Keratinocyte (primary cell): ENCODE measurements at regions not wholly inside any gene's neighbourhood (a gene's known extent, or its start where the extent isn't known, plus 50 kb on each side); places are given as distances from the start of the nearest gene placed in this dataset.

Source experiments
- DNase-seq: peaks from one replicate; pipeline ENCODE4 v3.0.0-alpha.2; 2011; ENCODE audit warnings: low read depth, missing footprints, low spot score
- FAIRE-seq: peaks from 2 replicates; lab custom pipeline; 2011; peaks lifted over from hg19 to GRCh38; lab: Jason Lieb, UNC
- H2AFZ ChIP-seq: 2 replicates; pipeline ENCODE4 v1.6.0; 2012; ENCODE audit warnings: low read length, control low read depth, inconsistent platforms; ENCODE audit not compliant: control insufficient read depth
- H3K27ac ChIP-seq: 2 replicates; pipeline ENCODE4 v1.5.1; 2011; ENCODE audit warnings: low read length; ENCODE audit not compliant: control insufficient read depth, insufficient read depth
- H3K27me3 ChIP-seq: 3 replicates; pipeline ENCODE4 v1.6.0; 2011; ENCODE audit warnings: low read length; ENCODE audit not compliant: control insufficient read depth, insufficient read depth; ENCODE audit errors: extremely low read depth
- H3K36me3 ChIP-seq, 2 experiments: 2 replicates in 1 of 2; 3 replicates in 1 of 2; pipeline ENCODE4 v1.5.1; 2011; ENCODE audit warnings: low read length in 2 of 2, mild to moderate bottlenecking in 1 of 2; ENCODE audit not compliant: control insufficient read depth in 2 of 2, insufficient read depth in 2 of 2; ENCODE audit errors: extremely low read depth in 1 of 2
- H3K4me1 ChIP-seq: 3 replicates; pipeline ENCODE4 v1.5.1; 2011; ENCODE audit warnings: low read length; ENCODE audit not compliant: control insufficient read depth, insufficient read depth; ENCODE audit errors: extremely low read depth
- H3K4me2 ChIP-seq: 3 replicates; pipeline ENCODE4 v1.6.0; 2011; ENCODE audit warnings: low read depth, low read length; ENCODE audit not compliant: control insufficient read depth, insufficient read depth; ENCODE audit errors: extremely low read depth
- H3K4me3 ChIP-seq, 3 experiments: fragments of 200-600 bp in 1 of 3; sonication (generic) in 1 of 3; 2 replicates in 2 of 3; 3 replicates in 1 of 3; pipeline ENCODE4 v1.5.1; 2011 to 2016; ENCODE audit warnings: low read length in 3 of 3, mild to moderate bottlenecking in 3 of 3, control low read depth in 2 of 3, inconsistent platforms in 1 of 3, low read depth in 1 of 3, mixed read lengths in 1 of 3, mixed run types in 1 of 3, moderate library complexity in 1 of 3; ENCODE audit not compliant: control insufficient read depth in 2 of 3, insufficient read depth in 2 of 3; ENCODE audit errors: extremely low read depth in 1 of 3
- H3K79me2 ChIP-seq: 2 replicates; pipeline ENCODE4 v1.6.0; 2012; ENCODE audit warnings: low read length; ENCODE audit not compliant: control insufficient read depth, insufficient read depth
- H3K9ac ChIP-seq: 3 replicates; pipeline ENCODE4 v1.6.0; 2011; ENCODE audit warnings: low read length; ENCODE audit not compliant: control insufficient read depth, insufficient read depth; ENCODE audit errors: extremely low read depth
- H3K9me1 ChIP-seq: 3 replicates; pipeline ENCODE4 v1.6.0; 2011; ENCODE audit warnings: low read length; ENCODE audit not compliant: control insufficient read depth, insufficient read depth; ENCODE audit errors: extremely low read depth
- H3K9me3 ChIP-seq: 2 replicates; pipeline ENCODE4 v1.5.1; 2012; ENCODE audit warnings: low read depth, low read length; ENCODE audit not compliant: control insufficient read depth
- H4K20me1 ChIP-seq: 3 replicates; pipeline ENCODE4 v1.6.0; 2011; ENCODE audit warnings: low read length; ENCODE audit not compliant: control insufficient read depth, insufficient read depth; ENCODE audit errors: extremely low read depth
- CTCF ChIP-seq, 3 experiments: IDR thresholded peaks in 1 of 3; conservative IDR thresholded peaks in 1 of 3; optimal IDR thresholded peaks in 1 of 3; 2 replicates in 2 of 3; 3 replicates in 1 of 3; pipeline versions ENCODE3 to v1.5.1; 2011; ENCODE audit warnings: low read length in 3 of 3, mild to moderate bottlenecking in 3 of 3, moderate library complexity in 2 of 3, control low read depth in 1 of 3, inconsistent platforms in 1 of 3; ENCODE audit not compliant: insufficient read depth in 2 of 3; ENCODE audit errors: extremely low read depth in 1 of 3
- EZH2 ChIP-seq: IDR thresholded peaks from one replicate; pipeline ENCODE4 v1.6.1; 2012; ENCODE audit warnings: inconsistent platforms, mild to moderate bottlenecking, low read length, moderate library complexity
- dilution Hi-C: fragments of 300-500 bp; cut with MboI; formaldehyde crosslinking; loops from one replicate; pipeline ENCODE4 v1.7.0; 2020; ENCODE audit warnings: low sequenced_read_pairs; ENCODE audit not compliant: extremely low pct_ligation_motif_present

GRCh38 chr10:80713398-80713928, 175.8 kb downstream of the SH2D4B start:
- Histone ChIP-seq H3K27ac (no peak overlapping the region), H3K36me3 (no peaks in the 10 kb centered on the region), H3K9ac (no peak overlapping the region), H2AFZ (no peak overlapping the region), H3K9me3 (no peaks in the 10 kb centered on the region), H3K9me1 (no peaks in the 10 kb centered on the region), H4K20me1 (no peaks in the 10 kb centered on the region), H3K4me2 (no peak overlapping the region), H3K27me3 (no peaks in the 10 kb centered on the region), H3K79me2 (no peaks in the 10 kb centered on the region), H3K4me3 (no peak overlapping the region), H3K4me1 (no peaks in the 10 kb centered on the region)
- DNase-seq: no peak
- no peak for FAIRE-seq
- dilution Hi-C loops: no loop called here
- TF ChIP-seq CTCF (optimal IDR thresholded peaks at IDR 0.05 in 1 of 3, IDR thresholded peaks at IDR 0.05 in 1 of 3, conservative IDR thresholded peaks at IDR 0.05 in 1 of 3; ENCODE audit: extremely low read depth in 1 of 3, insufficient read depth in 2 of 3, low read length in 3 of 3): no peak
- TF ChIP-seq EZH2: no peak

DNA sequence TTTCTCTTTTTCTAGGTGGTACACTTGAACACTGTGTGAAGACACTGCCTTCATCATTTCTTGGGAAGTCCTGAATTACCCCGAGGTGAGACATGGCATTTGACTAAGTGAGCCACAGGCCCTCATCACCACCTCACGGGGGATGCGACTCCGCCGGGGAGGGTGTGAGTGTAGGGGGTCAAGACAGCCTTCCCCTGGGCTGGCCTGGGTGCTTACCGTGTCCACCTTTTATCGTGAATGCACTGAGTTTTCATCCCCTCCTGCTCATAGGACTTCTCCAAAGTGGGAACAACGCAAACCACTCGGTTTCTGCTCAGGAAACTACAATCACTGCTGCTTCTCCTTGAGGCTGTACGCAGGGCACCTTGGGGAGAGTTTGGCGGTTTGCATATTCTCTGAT, 176.9 kb downstream of the SH2D4B start:
- DNase-seq (no peak), FAIRE-seq (no peak)
- H3K9me1 ChIP-seq: no peaks in the 10 kb centered on the region
- H3K4me1 ChIP-seq: no peaks in the 10 kb centered on the region
- dilution Hi-C loops: no loop called here
- no peak overlapping the region for H3K4me3 ChIP-seq
- H2AFZ ChIP-seq: no peak overlapping the region
- no peaks in the 10 kb centered on the region for H3K9me3 ChIP-seq
- no peaks in the 10 kb centered on the region for H3K27me3 ChIP-seq
- no peak overlapping the region for H3K9ac ChIP-seq
- TF ChIP-seq EZH2: no peak
- H4K20me1 ChIP-seq: no peaks in the 10 kb centered on the region
- H3K4me2 ChIP-seq: no peak overlapping the region
- no peaks in the 10 kb centered on the region for H3K36me3 ChIP-seq
- no peak overlapping the region for H3K27ac ChIP-seq
- no peaks in the 10 kb centered on the region for H3K79me2 ChIP-seq

GRCh38 chr10:80718024-80718423, 180.3 kb downstream of the SH2D4B start:
- Histone ChIP-seq H3K4me3 (no peak overlapping the region), H3K4me2 (no peak overlapping the region), H3K27me3 (no peaks in the 10 kb centered on the region), H3K79me2 (no peaks in the 10 kb centered on the region), H4K20me1 (no peaks in the 10 kb centered on the region), H3K36me3 (no peaks in the 10 kb centered on the region), H3K4me1 (no peaks in the 10 kb centered on the region), H3K9me1 (no peaks in the 10 kb centered on the region), H3K9me3 (no peaks in the 10 kb centered on the region), H2AFZ (no peak overlapping the region), H3K27ac (no peak overlapping the region), H3K9ac (no peak overlapping the region)
- dilution Hi-C loops: no loop called here
- FAIRE-seq (no peak), DNase-seq (no peak)
- TF ChIP-seq CTCF (optimal IDR thresholded peaks at IDR 0.05 in 1 of 3, IDR thresholded peaks at IDR 0.05 in 1 of 3, conservative IDR thresholded peaks at IDR 0.05 in 1 of 3; ENCODE audit: extremely low read depth in 1 of 3, insufficient read depth in 2 of 3, low read length in 3 of 3): no peak
- no peak for TF ChIP-seq EZH2
